ENCODE measurements at regions not wholly inside any gene's neighbourhood (a gene's known extent, or its start where the extent isn't known, plus 50 kb on each side); places are given as distances from the start of the nearest gene placed in this dataset.

DNA sequence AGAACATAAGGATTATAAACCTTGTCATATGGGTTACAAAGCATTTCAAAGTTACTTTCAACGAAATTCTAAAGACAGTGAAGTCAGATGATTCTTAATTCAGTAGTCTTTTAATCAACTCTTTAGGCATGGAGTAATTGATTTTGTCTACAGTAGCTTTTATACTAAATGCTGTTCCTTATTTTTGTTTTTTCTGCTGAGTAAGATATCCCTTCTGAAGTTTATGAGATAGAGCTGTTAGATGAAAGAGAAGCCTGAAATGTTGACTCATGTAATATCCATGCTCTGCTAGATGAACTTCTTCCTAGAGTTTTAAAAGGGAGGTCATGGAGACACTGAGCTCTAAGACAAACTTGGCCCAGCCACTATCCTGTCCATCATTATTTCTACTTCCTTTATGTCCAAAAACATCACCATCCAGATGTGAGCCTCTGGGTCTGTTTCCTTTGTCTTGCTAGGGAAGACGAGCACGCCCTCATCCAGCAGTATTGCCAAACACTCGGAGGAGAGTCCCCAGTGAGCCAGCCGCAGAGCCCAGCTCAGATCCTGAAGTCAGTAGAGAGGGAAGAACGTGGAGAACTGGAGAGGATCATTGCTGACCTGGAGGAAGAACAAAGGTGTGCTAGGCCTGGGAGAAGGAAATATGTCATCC lies 550.3 kb downstream of the UTRN start:
- TF ChIP-seq POLR2A (IDR thresholded peaks at IDR 0.05), result no peak
- TF ChIP-seq, protein P1, sequence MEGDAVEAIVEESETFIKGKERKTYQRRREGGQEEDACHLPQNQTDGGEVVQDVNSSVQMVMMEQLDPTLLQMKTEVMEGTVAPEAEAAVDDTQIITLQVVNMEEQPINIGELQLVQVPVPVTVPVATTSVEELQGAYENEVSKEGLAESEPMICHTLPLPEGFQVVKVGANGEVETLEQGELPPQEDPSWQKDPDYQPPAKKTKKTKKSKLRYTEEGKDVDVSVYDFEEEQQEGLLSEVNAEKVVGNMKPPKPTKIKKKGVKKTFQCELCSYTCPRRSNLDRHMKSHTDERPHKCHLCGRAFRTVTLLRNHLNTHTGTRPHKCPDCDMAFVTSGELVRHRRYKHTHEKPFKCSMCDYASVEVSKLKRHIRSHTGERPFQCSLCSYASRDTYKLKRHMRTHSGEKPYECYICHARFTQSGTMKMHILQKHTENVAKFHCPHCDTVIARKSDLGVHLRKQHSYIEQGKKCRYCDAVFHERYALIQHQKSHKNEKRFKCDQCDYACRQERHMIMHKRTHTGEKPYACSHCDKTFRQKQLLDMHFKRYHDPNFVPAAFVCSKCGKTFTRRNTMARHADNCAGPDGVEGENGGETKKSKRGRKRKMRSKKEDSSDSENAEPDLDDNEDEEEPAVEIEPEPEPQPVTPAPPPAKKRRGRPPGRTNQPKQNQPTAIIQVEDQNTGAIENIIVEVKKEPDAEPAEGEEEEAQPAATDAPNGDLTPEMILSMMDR (IDR thresholded peaks at IDR 0.05), result no peak
